SIG-M5 treated with dmso at 0.1 percent for 504 hours (cell line): ENCODE measurements at regions not wholly inside any gene's neighbourhood (a gene's known extent, or its start where the extent isn't known, plus 50 kb on each side); places are given as distances from the start of the nearest gene placed in this dataset.
"Not testable (repeated sequence)": the region's sequence is repeated elsewhere in the genome, so short reads cannot be mapped to it uniquely, and the experiment has no call there.

Source experiments
- DNase-seq: peaks from one replicate; lab custom pipeline; 2025; ENCODE audit not compliant: unreplicated experiment; lab: John Stamatoyannopoulos, UW

DNA sequence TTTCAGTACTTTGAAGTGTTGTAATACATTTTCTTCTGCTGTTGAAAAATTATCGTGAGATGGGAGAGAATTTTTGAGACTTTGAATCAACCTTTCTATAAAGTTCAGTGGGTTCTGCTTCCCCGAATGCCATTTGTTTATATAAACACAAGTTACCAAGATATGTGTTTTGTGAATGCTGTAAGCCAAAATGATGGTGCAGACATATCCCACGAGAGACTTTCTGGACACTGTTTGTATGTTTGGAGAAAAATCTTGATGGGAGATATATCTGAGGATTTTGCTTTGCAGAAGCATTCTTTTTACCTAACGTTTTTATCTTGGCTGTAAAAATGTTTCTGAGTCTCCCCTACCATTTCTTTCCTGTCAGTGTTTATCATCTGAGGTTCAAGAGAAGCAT, 526.6 kb upstream of the ZNF717 start:
- DNase-seq: no peak

DNA sequence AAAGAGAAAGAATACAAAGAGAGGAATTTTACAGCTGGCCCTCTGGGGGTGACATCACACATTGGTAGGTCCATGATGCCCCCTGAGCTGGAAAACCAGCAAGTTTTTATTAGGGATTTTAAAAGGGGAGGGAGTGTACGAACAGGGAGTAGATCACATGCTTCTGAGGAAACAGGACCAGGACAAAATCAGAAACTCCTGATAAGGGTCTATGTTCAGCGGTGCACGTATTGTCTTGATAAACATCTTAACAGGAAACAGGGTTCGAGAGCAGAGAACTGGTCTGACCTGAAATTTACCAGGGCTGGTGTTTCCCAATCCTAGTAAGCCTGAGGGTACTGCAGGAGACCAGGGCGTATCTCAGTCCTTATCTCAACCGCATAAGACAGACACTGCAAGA, 530.6 kb upstream of the ZNF717 start:
- not testable (repeated sequence) for DNase-seq

DNA sequence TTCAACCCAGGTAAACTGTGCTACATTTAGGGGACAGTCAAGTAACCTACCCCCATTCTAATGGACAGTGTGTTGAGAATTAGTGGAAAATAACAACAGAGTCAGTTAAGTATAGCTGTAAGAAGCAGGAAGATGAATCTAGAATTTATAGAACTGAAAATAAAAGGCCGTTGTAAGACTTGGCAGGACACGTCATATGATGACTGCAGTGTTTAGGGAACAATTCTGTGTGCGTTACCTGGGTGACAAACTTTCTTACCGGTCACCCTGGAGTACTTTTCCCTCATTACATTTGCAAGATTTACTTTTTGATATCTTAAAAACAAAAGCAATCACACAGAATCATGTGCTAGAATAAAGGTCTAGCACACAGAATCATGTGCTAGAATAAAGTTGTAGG, 536.3 kb upstream of the ZNF717 start:
- no peak for DNase-seq

DNA sequence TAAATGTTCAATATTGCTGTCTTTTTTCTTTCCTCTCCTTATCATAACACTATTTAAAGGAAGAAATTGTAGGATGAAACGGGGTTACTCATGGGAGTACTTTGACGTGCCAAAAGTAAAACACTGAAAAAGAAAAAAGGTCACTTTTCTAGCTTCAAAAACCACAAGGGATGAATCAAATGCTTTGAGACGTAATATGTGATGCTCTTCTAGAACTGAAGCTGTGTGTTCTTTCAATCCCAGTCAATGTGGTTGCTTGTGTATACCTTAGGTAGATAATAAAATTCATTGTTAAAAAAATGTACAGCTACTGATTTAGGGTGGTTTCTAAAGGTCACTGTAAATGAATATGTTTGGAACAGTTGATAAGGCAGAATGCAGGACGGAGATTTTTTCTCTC, 538.8 kb upstream of the ZNF717 start:
- DNase-seq: no peak

GRCh38 chr3:76345878-76346277, 560.5 kb upstream of the ZNF717 start:
- no peak for DNase-seq

GRCh38 chr3:76346690-76347089, 561.3 kb upstream of the ZNF717 start:
- DNase-seq: no peak

DNA sequence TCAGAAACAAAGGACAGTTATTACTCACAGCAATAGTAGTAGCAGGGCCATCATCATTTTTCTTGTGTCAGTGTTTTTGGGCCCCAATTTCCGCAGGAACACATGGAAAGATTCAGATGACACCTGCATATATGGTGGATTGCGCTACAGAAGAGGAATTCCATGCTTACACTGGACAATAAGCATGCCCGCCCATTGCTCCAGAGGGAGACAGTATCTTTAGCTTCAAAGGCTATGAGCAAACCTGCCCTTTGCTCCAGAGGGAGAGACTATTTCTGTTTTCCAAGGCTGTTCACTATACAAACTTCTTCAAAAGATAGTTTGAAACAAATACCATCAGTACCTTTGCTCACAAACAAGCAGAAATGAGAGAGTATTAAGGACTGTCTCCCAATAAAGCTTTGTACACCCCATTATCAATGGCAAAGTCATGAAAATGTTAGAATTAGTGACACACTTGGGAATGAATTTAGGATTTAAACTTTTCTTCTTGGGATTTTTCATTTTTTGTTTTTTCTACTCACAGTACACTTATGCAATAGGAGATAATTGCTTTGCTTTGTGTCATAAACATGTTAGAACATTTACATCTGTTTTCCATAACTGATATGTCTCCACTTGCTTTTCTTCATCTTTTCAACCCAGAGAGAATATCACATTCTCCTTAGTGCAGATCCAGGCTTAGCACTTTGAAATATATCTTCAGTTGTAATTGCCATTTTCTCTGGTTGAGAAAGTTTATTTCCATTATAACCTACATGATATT, 564.5 kb upstream of the ZNF717 start:
- no peak for DNase-seq

DNA sequence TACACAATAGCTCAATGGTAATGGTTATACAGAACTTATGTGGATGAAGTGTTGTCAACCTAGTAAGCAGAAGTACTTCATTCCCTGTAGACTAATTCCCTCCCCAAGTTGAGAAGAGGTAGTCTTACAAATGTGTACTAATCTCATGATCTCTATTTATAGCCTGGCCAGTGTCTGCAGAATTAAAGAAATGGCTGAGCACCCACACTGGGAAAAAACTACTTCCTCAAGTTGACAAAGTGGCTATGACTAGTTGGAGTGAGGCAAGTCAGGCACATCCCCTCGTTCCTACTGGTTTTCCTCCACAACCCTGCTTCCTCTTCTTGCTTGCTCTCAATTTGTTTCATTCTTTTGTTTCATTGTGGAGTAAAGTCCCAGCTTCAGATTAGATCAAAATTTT, 566.7 kb upstream of the ZNF717 start:
- no peak for DNase-seq

DNA sequence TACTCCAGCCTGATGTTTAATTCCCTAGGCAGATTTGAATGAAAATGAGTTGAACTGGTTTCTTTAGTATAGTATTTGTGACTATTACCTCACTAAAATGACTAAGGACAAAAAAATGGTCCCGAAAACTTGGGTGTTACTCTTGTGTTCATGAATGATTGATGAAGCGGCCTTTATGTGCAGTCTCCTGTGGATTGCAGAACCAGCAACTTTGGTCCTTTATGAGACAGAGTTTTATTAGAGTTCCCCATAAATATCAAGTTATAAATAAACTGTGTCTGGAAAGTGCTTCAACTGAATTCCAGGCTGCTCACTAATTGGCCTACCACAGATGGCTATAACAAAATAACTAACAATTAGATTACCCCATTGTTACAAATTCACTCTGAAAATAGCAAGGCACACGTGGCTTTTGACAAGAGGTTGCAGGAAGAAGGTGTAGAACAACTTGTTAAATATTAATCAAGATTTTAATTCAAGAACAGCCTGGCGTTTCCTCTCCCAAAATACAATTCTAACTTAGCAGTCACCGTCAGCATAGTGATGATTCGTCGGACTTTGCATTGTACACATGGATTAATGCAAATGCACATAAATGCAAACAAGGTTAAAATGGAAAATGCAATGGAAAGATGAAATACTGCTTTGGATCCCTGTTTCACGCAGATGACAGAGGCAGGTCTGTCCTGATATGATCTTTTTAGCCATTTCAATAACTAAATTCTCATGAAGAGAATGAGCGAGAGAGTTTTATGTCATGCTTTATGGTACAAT, 567.3 kb upstream of the ZNF717 start:
- no peak for DNase-seq

GRCh38 chr3:76353683-76354082, 568.3 kb upstream of the ZNF717 start:
- DNase-seq: no peak

- DNase-seq: no peak
Measured at GRCh38 chr3:76361010-76361409, 575.7 kb upstream of the ZNF717 start.

DNA sequence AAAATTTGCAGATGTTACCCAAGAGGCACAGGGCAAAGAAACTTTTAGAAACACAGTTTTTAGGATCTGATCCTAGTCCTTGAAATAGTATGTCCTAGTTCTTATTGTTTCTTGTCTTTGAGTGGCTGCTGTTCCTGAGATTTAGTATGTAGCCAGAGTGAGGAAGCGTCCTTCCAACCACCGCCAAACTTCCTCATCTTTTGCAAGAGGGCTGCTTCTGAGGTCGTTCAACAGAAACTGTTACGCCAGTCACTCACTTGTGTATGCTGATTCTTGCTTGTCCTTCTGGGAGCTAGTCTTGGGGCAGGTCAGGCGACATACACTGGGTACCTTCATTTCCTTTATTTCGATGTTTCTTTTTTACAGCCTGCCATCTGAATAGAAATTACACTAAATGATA, 577.3 kb upstream of the ZNF717 start:
- no peak for DNase-seq

GRCh38 chr3:76365275-76365674, 579.9 kb upstream of the ZNF717 start:
- no peak for DNase-seq

- DNase-seq: no peak
Measured at GRCh38 chr3:76367281-76367680, 581.9 kb upstream of the ZNF717 start.

DNA sequence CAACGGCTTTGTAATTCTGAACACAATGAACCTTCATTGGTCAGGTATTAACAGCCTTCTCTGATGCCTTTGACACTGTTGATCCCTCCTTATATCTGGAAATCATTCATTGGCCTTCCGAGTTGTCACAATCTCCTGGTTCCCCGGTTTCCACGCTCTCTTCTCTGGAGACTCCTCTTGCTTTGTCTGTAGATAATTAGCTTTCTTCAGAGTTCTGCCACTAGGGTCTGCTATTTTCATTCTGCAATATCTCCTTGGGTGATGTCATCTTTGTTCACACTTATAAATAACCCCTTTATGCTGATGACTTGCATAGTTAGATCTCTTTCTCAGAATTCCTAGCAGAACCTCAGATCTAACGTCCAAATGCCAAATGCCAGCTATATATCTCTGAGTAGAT, 583.8 kb upstream of the ZNF717 start:
- no peak for DNase-seq

DNA sequence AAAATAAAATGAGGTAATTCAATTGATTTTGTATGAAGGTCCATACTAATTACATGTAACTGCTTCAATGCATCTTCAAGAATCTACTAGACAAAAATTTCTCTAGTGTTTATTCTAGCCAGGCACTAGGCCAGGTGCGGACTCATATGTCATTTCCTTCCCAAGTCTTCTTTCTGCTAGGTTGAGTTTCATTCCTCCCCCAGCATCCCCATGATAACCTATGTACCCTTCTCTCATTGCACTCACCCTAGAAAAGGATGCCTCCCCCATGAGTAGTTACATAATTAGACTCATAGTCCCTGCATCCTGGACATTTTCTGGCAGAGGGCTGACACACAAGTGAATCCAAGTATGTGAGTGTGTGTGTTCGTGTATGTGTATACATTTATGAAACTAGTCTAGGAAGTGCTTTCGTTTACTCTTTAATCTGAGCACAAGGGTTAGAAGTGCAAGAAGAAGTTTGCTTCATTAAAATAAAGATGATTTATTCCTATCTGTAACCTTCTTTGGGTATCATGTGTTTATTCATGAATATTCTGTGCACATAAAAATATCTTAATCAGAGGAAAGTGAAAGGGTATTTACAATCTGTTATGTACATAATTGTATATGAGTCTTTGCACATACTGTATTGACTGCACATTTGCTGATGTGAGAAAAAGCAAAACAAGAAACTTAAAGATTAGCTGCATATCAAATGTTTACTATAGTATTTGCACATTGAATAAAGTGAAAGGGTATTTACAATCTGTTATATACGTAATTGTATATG, 585.6 kb upstream of the ZNF717 start:
- no peak for DNase-seq

- no peak for DNase-seq
Measured at GRCh38 chr3:76372497-76372896, 587.1 kb upstream of the ZNF717 start.

DNA sequence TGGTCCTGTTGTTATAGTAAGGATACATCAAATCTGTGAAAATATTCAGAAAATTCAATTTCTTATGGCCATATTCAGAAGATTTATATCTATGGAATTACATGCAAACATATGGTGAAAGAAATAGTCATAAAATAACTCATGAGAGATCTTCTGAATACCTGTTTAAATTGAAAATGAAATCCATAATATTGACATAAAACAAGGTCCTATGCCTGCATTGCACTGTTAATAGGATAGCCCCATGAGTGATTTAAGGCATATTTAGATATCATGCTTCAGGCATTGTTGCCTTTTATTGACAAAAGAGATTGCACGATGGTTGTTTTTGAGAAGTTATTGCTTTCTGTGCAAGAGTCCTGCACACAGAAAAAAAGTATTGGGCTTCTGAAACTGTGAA, 591.7 kb upstream of the ZNF717 start:
- DNase-seq: no peak

- DNase-seq: no peak
Measured at GRCh38 chr3:76378789-76379188, 593.4 kb upstream of the ZNF717 start.

DNA sequence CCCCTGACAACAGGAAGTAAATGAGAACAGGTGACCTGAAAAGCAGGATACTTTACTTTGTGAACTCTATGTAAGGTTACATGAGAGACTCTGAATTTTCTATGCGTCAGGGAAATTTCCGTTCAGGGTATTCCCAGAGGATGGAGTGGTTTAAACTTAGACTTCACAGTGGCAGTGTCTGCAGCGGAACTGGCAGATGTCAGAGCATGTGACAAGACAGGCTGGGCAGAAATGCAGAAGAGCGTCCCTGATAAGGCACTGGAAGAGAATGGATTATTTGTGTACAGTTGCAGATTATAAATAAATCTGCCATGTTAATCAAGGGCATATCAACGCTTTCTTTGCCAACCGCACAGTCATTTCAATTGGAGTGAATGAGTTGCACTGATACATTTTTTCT, 598.4 kb upstream of the ZNF717 start:
- DNase-seq: no peak

DNA sequence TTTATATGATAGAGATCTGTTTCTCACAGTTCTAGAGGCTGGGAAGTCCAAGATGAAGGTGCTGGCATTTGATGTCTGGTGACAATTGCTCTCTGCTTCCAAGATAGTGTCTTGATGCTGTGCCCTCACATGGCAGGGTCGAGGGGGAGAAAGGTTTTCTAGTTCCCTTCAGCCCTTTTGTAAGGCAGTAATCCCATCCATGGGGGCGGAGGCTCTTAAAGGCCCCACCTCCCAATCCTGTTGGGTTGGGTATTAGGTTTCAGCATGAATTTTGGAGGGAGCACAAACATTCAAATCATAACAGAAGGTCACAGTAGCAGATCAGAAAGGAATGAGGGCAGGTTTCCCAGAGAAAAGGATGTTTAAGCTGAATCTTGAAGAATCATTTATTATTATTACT, 601.7 kb upstream of the ZNF717 start:
- no peak for DNase-seq

DNA sequence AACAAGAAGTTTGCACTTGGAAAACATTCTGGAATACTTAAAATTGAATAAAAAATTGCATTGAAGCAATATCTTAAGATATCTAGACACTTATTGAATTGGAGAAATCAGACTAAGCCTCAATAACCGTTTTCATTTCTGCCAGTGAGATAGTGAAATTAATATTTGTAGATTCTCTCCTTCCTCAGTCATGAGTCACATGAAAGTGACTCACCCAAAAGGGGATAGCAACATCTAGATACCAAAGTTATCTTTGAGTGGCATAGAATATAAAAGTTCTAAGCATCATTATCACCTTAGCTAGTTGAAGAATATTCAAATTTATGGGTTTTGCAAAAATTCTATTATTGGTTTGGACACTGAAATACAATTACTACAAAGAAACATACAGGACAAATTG, 614.8 kb upstream of the ZNF717 start:
- no peak for DNase-seq
